ENCODE measurements at regions not wholly inside any gene's neighbourhood (a gene's known extent, or its start where the extent isn't known, plus 50 kb on each side); places are given as distances from the start of the nearest gene placed in this dataset.

DNA sequence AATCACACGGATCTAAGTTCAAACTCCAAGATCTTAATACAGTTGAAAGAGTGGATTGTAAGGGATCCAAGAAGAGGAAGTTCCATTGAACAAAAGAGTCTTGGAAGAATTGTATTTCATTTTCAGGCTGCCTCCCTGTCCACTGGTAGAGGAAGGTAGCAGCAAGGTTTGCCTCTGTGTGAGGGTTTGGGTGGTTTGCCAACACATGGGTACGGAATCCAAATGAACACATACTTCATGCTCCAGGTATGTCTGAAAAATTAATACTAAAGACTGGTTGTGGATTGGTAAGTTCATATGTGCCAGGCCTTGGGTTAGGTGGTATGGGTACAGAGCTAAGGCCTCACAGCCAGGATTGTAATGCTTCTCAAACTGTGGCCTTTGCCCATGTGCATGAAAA lies 523.6 kb upstream of the BOD1L1 start:
- no peak overlapping the region for H3K9ac ChIP-seq (ENCODE audit: low read length in 3 of 3)
- H3K36me3 ChIP-seq (ENCODE audit: control insufficient read depth in 2 of 3, insufficient read depth in 3 of 3, low read length in 3 of 3): no peaks in the 10 kb centered on the region
- FAIRE-seq (no peak), DNase-seq (no peak)
- no peak overlapping the region for H3K4me3 ChIP-seq (ENCODE audit: low read length in 3 of 3)
- no peaks in the 10 kb centered on the region for H3K9me3 ChIP-seq (ENCODE audit: control insufficient read depth in 2 of 3, insufficient read depth in 1 of 3, low read length in 3 of 3)
- TF ChIP-seq, protein P1, sequence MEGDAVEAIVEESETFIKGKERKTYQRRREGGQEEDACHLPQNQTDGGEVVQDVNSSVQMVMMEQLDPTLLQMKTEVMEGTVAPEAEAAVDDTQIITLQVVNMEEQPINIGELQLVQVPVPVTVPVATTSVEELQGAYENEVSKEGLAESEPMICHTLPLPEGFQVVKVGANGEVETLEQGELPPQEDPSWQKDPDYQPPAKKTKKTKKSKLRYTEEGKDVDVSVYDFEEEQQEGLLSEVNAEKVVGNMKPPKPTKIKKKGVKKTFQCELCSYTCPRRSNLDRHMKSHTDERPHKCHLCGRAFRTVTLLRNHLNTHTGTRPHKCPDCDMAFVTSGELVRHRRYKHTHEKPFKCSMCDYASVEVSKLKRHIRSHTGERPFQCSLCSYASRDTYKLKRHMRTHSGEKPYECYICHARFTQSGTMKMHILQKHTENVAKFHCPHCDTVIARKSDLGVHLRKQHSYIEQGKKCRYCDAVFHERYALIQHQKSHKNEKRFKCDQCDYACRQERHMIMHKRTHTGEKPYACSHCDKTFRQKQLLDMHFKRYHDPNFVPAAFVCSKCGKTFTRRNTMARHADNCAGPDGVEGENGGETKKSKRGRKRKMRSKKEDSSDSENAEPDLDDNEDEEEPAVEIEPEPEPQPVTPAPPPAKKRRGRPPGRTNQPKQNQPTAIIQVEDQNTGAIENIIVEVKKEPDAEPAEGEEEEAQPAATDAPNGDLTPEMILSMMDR (IDR thresholded peaks at IDR 0.05; ENCODE audit: borderline replicate concordance, extremely low read depth, insufficient read depth): no peak
- no peaks in the 10 kb centered on the region for H3K27me3 ChIP-seq (ENCODE audit: control insufficient read depth, insufficient read depth, low read length)
- no peak overlapping the region for H3K27ac ChIP-seq (ENCODE audit: low read depth in 2 of 2, low read length in 2 of 2)
- no peaks in the 10 kb centered on the region for H3K4me1 ChIP-seq (ENCODE audit: control insufficient read depth in 2 of 3, insufficient read depth in 2 of 3, low read depth in 1 of 3, low read length in 3 of 3)
- intact Hi-C loops (cut with DNase I): no loop called here

GRCh38 chr4:14152834-14153519 lies 525.5 kb upstream of the BOD1L1 start:
- H3K27me3 ChIP-seq (ENCODE audit: control insufficient read depth, insufficient read depth, low read length): no peaks in the 10 kb centered on the region
- TF ChIP-seq, protein P1 (IDR thresholded peaks at IDR 0.05; ENCODE audit: borderline replicate concordance, extremely low read depth, insufficient read depth): no peak
- no peaks in the 10 kb centered on the region for H3K4me1 ChIP-seq (ENCODE audit: control insufficient read depth in 2 of 3, insufficient read depth in 2 of 3, low read depth in 1 of 3, low read length in 3 of 3)
- no peaks in the 10 kb centered on the region for H3K36me3 ChIP-seq (ENCODE audit: control insufficient read depth in 2 of 3, insufficient read depth in 3 of 3, low read length in 3 of 3)
- no peak overlapping the region for H3K27ac ChIP-seq (ENCODE audit: low read depth in 2 of 2, low read length in 2 of 2)
- no peak for FAIRE-seq
- H3K4me3 ChIP-seq (ENCODE audit: low read length in 3 of 3): no peak overlapping the region
- intact Hi-C loops (cut with DNase I): no loop called here
- no peak for DNase-seq
- H3K9ac ChIP-seq (ENCODE audit: low read length in 3 of 3): no peak overlapping the region
- H3K9me3 ChIP-seq (ENCODE audit: control insufficient read depth in 2 of 3, insufficient read depth in 1 of 3, low read length in 3 of 3): no peaks in the 10 kb centered on the region

DNA sequence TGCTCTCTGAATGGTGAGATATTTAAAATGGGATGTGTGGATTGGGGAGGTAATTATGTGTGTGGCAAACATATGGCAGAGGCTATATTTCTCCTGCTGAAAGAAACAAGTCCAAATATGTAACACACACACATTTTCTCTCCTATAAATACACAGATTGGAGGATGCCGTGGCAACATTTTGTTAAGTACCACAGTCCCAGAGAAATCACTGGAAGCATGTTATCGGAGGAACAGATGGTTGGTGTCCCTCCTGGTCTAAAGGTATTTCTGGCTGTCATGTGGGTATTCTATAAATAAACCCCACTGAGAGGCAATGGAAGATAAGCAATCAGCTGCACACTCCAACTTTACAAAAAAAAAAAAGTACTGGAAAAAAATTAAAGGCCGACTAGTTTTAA lies 528.3 kb upstream of the BOD1L1 start:
- TF ChIP-seq, protein P1 (IDR thresholded peaks at IDR 0.05; ENCODE audit: borderline replicate concordance, extremely low read depth, insufficient read depth): no peak
- intact Hi-C loops (cut with DNase I): no loop called here
- no peak for FAIRE-seq

DNA sequence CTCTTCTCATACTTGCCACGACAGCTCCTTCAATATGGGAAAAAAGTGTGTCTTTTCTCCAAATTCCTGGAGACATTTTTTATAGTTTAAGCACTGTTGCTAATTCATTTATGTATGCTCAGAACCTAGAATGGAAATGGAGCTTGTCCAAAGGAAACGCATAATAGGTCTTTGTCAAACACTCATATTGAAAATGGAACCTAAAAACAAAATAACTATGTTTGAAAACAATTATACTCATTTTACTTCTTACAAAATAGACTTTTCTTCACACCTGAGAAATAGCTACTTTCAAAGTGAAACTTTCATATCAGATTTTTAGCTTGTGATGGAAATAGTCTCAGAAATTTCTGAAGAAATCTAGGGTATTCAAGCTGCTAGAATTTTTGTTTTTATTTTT lies 529.7 kb upstream of the BOD1L1 start:
- FAIRE-seq: no peak

More for the DNA sequence above, 528.3 kb upstream of the BOD1L1 start:
- Histone ChIP-seq H3K4me1 (ENCODE audit: control insufficient read depth in 2 of 3, insufficient read depth in 2 of 3, low read depth in 1 of 3, low read length in 3 of 3) (no peaks in the 10 kb centered on the region), H3K27ac (ENCODE audit: low read depth in 2 of 2, low read length in 2 of 2) (no peak overlapping the region), H3K9me3 (ENCODE audit: control insufficient read depth in 2 of 3, insufficient read depth in 1 of 3, low read length in 3 of 3) (no peaks in the 10 kb centered on the region), H3K36me3 (ENCODE audit: control insufficient read depth in 2 of 3, insufficient read depth in 3 of 3, low read length in 3 of 3) (no peaks in the 10 kb centered on the region), H3K27me3 (ENCODE audit: control insufficient read depth, insufficient read depth, low read length) (no peaks in the 10 kb centered on the region), H3K4me3 (ENCODE audit: low read length in 3 of 3) (no peak overlapping the region), H3K9ac (ENCODE audit: low read length in 3 of 3) (no peak overlapping the region)
- no peak for DNase-seq

More for the DNA sequence above, 529.7 kb upstream of the BOD1L1 start:
- H3K4me3 ChIP-seq (ENCODE audit: low read length in 3 of 3): no peak overlapping the region
- H3K27me3 ChIP-seq (ENCODE audit: control insufficient read depth, insufficient read depth, low read length): no peaks in the 10 kb centered on the region
- no peaks in the 10 kb centered on the region for H3K36me3 ChIP-seq (ENCODE audit: control insufficient read depth in 2 of 3, insufficient read depth in 3 of 3, low read length in 3 of 3)
- no peak overlapping the region for H3K27ac ChIP-seq (ENCODE audit: low read depth in 2 of 2, low read length in 2 of 2)
- intact Hi-C loops (cut with DNase I): no loop called here
- H3K4me1 ChIP-seq (ENCODE audit: control insufficient read depth in 2 of 3, insufficient read depth in 2 of 3, low read depth in 1 of 3, low read length in 3 of 3): no peaks in the 10 kb centered on the region
- TF ChIP-seq, protein P1 (IDR thresholded peaks at IDR 0.05; ENCODE audit: borderline replicate concordance, extremely low read depth, insufficient read depth): no peak
- no peaks in the 10 kb centered on the region for H3K9me3 ChIP-seq (ENCODE audit: control insufficient read depth in 2 of 3, insufficient read depth in 1 of 3, low read length in 3 of 3)
- H3K9ac ChIP-seq (ENCODE audit: low read length in 3 of 3): no peak overlapping the region
- no peak for DNase-seq
